WERI-Rb-1 (cell line): ENCODE measurements at regions not wholly inside any gene's neighbourhood (a gene's known extent, or its start where the extent isn't known, plus 50 kb on each side); places are given as distances from the start of the nearest gene placed in this dataset.
A peak's percentile ranks its signal among the peaks of the same experiment; 100 is the strongest.

Experiments
- DNase-seq: peaks from one replicate; pipeline ENCODE4 v3.0.0-alpha.2; 2020
- H3K27ac ChIP-seq: fragments of 250-450 bp; sonication (Bioruptor Pico); 2 replicates; pipeline ENCODE4 v1.5.1; 2020; ENCODE audit warnings: mild to moderate bottlenecking, moderate library complexity
- H3K27me3 ChIP-seq: fragments of 250-450 bp; sonication (Bioruptor Pico); 2 replicates; pipeline ENCODE4 v1.5.1; 2021; ENCODE audit warnings: mild to moderate bottlenecking, low read depth, moderate library complexity; ENCODE audit not compliant: insufficient read depth, severe bottlenecking
- H3K36me3 ChIP-seq: fragments of 250-450 bp; sonication (Bioruptor Pico); 2 replicates; pipeline ENCODE4 v1.5.1; 2020; ENCODE audit warnings: mild to moderate bottlenecking, moderate library complexity
- H3K4me3 ChIP-seq: 2 replicates; pipeline ENCODE4 v1.5.1; 2011; ENCODE audit warnings: low read depth, mild to moderate bottlenecking, control low read depth, low read length
- H3K9me3 ChIP-seq: fragments of 250-450 bp; sonication (Bioruptor Pico); 2 replicates; pipeline ENCODE4 v1.5.1; 2021; ENCODE audit warnings: mild to moderate bottlenecking, moderate library complexity; ENCODE audit not compliant: severe bottlenecking
- CTCF ChIP-seq: IDR thresholded peaks from 2 replicates; pipeline ENCODE4 v1.5.1; 2011; ENCODE audit warnings: low read depth, mild to moderate bottlenecking, control low read depth, inconsistent platforms, low read length

GRCh38 chr2:128821010-128821409, 502.3 kb upstream of the HS6ST1 start:
- Histone ChIP-seq H3K27me3 (no peaks in the 10 kb centered on the region), H3K9me3 (no peaks in the 10 kb centered on the region), H3K4me3 (no peak overlapping the region), H3K27ac (no peak overlapping the region), H3K36me3 (no peaks in the 10 kb centered on the region)
- DNase-seq: no peak
- no peak for TF ChIP-seq CTCF

- no peaks in the 10 kb centered on the region for H3K36me3 ChIP-seq
- DNase-seq: peak; percentile 33
- peak overlapping the region; percentile 49 for H3K27ac ChIP-seq
- TF ChIP-seq CTCF: no peak
- no peaks in the 10 kb centered on the region for H3K9me3 ChIP-seq
- no peak overlapping the region for H3K4me3 ChIP-seq
- no peaks in the 10 kb centered on the region for H3K27me3 ChIP-seq
Observed at GRCh38 chr2:128832946-128833663, 514.4 kb upstream of the HS6ST1 start.

- no peaks in the 10 kb centered on the region for H3K36me3 ChIP-seq
- no peaks in the 10 kb centered on the region for H3K9me3 ChIP-seq
- no peak overlapping the region; the same call in 1 of the 2 replicates for H3K27ac ChIP-seq
- no peak for DNase-seq
- H3K4me3 ChIP-seq: no peak overlapping the region
- H3K27me3 ChIP-seq: no peaks in the 10 kb centered on the region
- TF ChIP-seq CTCF: no peak
Observed at GRCh38 chr2:128833664-128834027, 515.0 kb upstream of the HS6ST1 start.

GRCh38 chr2:128834207-128834879, 515.7 kb upstream of the HS6ST1 start:
- DNase-seq: peak; percentile 21
- Histone ChIP-seq H3K4me3 (no peak overlapping the region), H3K36me3 (no peaks in the 10 kb centered on the region), H3K27me3 (no peaks in the 10 kb centered on the region), H3K27ac (no peak overlapping the region; the same call in 1 of the 2 replicates), H3K9me3 (no peaks in the 10 kb centered on the region)
- TF ChIP-seq CTCF: no peak

GRCh38 chr2:128834880-128835252, 516.2 kb upstream of the HS6ST1 start:
- no peaks in the 10 kb centered on the region for H3K9me3 ChIP-seq
- TF ChIP-seq CTCF: no peak
- no peaks in the 10 kb centered on the region for H3K36me3 ChIP-seq
- no peak overlapping the region for H3K27ac ChIP-seq
- no peaks in the 10 kb centered on the region for H3K27me3 ChIP-seq
- H3K4me3 ChIP-seq: no peak overlapping the region
- no peak for DNase-seq
